ENCODE measurements at regions not wholly inside any gene's neighbourhood (a gene's known extent, or its start where the extent isn't known, plus 50 kb on each side); places are given as distances from the start of the nearest gene placed in this dataset.

- TF ChIP-seq CTCF (IDR thresholded peaks at IDR 0.05) (no peak), POLR2A (IDR thresholded peaks at IDR 0.05) (no peak)
Observed at GRCh38 chr20:63067266-63067635, 60.5 kb upstream of the BHLHE23 start.

Data from vagina (tissue), 2 donors.